ENCODE measurements at regions not wholly inside any gene's neighbourhood (a gene's known extent, or its start where the extent isn't known, plus 50 kb on each side); places are given as distances from the start of the nearest gene placed in this dataset.

GRCh38 chr2:199085261-199085660 is 372.5 kb downstream of the SATB2 start:
- TF ChIP-seq CTCF (IDR thresholded peaks at IDR 0.05; ENCODE audit: low read depth, low read length) (no peak), EZH2phosphoT487 (IDR thresholded peaks at IDR 0.05; ENCODE audit: low read depth) (no peak)
- H3K36me3 ChIP-seq (replicated peaks; ENCODE audit: low read depth, low read length), result no peaks in the 10 kb centered on the region
- no peaks in the 10 kb centered on the region for H4K20me1 ChIP-seq (ENCODE audit: insufficient read depth, low read length)
- no peak overlapping the region for H3K9ac ChIP-seq (ENCODE audit: low read length)
- no peak overlapping the region for H3K4me3 ChIP-seq (ENCODE audit: low read length)
- H3K4me2 ChIP-seq (ENCODE audit: low read length), result no peak overlapping the region
- no peaks in the 10 kb centered on the region for H3K27me3 ChIP-seq (ENCODE audit: low read depth, low read length)
- H3K79me2 ChIP-seq (ENCODE audit: low read length), result no peaks in the 10 kb centered on the region
- H3K9me3 ChIP-seq (ENCODE audit: insufficient read depth, low read length), result no peaks in the 10 kb centered on the region
- no peak overlapping the region for H3K27ac ChIP-seq (ENCODE audit: low read length)
- H2AFZ ChIP-seq (ENCODE audit: low read depth, low read length), result no peak overlapping the region
- no peaks in the 10 kb centered on the region for H3K4me1 ChIP-seq (ENCODE audit: low read length)

GRCh38 chr2:199070322-199070949 is 387.3 kb downstream of the SATB2 start:
- H3K4me1 ChIP-seq (ENCODE audit: low read length), result peaks cover 8% of the 10 kb centered on the region
- H3K79me2 ChIP-seq (ENCODE audit: low read length), result no peaks in the 10 kb centered on the region
- H3K4me2 ChIP-seq (ENCODE audit: low read length), result no peak overlapping the region
- H3K9me3 ChIP-seq (ENCODE audit: insufficient read depth, low read length), result no peaks in the 10 kb centered on the region
- H3K9ac ChIP-seq (ENCODE audit: low read length), result no peak overlapping the region
- H3K27ac ChIP-seq (ENCODE audit: low read length), result no peak overlapping the region
- no peak overlapping the region for H2AFZ ChIP-seq (ENCODE audit: low read depth, low read length)
- no peaks in the 10 kb centered on the region for H4K20me1 ChIP-seq (ENCODE audit: insufficient read depth, low read length)
- no peaks in the 10 kb centered on the region for H3K27me3 ChIP-seq (ENCODE audit: low read depth, low read length)
- no peaks in the 10 kb centered on the region for H3K36me3 ChIP-seq (replicated peaks; ENCODE audit: low read depth, low read length)
- H3K4me3 ChIP-seq (ENCODE audit: low read length), result no peak overlapping the region
- TF ChIP-seq EZH2phosphoT487 (IDR thresholded peaks at IDR 0.05; ENCODE audit: low read depth) (no peak), CTCF (IDR thresholded peaks at IDR 0.05; ENCODE audit: low read depth, low read length) (no peak)

GRCh38 chr2:199064201-199064600 is 393.5 kb downstream of the SATB2 start:
- TF ChIP-seq EZH2phosphoT487 (IDR thresholded peaks at IDR 0.05; ENCODE audit: low read depth) (no peak), CTCF (IDR thresholded peaks at IDR 0.05; ENCODE audit: low read depth, low read length) (no peak)
- Histone ChIP-seq H2AFZ (ENCODE audit: low read depth, low read length) (no peak overlapping the region), H4K20me1 (ENCODE audit: insufficient read depth, low read length) (no peaks in the 10 kb centered on the region), H3K27me3 (ENCODE audit: low read depth, low read length) (no peaks in the 10 kb centered on the region), H3K4me3 (ENCODE audit: low read length) (no peak overlapping the region), H3K9ac (ENCODE audit: low read length) (no peak overlapping the region), H3K36me3 (replicated peaks; ENCODE audit: low read depth, low read length) (no peaks in the 10 kb centered on the region), H3K4me1 (ENCODE audit: low read length) (no peaks in the 10 kb centered on the region), H3K4me2 (ENCODE audit: low read length) (no peak overlapping the region), H3K27ac (ENCODE audit: low read length) (no peak overlapping the region), H3K9me3 (ENCODE audit: insufficient read depth, low read length) (no peaks in the 10 kb centered on the region), H3K79me2 (ENCODE audit: low read length) (no peaks in the 10 kb centered on the region)

GRCh38 chr2:199057936-199058335 is 399.8 kb downstream of the SATB2 start:
- Histone ChIP-seq H3K27ac (ENCODE audit: low read length) (no peak overlapping the region), H4K20me1 (ENCODE audit: insufficient read depth, low read length) (no peaks in the 10 kb centered on the region), H3K36me3 (replicated peaks; ENCODE audit: low read depth, low read length) (no peaks in the 10 kb centered on the region), H3K9ac (ENCODE audit: low read length) (no peak overlapping the region), H2AFZ (ENCODE audit: low read depth, low read length) (no peak overlapping the region), H3K79me2 (ENCODE audit: low read length) (no peaks in the 10 kb centered on the region), H3K4me1 (ENCODE audit: low read length) (no peaks in the 10 kb centered on the region), H3K9me3 (ENCODE audit: insufficient read depth, low read length) (no peaks in the 10 kb centered on the region), H3K4me3 (ENCODE audit: low read length) (no peak overlapping the region), H3K4me2 (ENCODE audit: low read length) (no peak overlapping the region), H3K27me3 (ENCODE audit: low read depth, low read length) (no peaks in the 10 kb centered on the region)
- TF ChIP-seq EZH2phosphoT487 (IDR thresholded peaks at IDR 0.05; ENCODE audit: low read depth) (no peak), CTCF (IDR thresholded peaks at IDR 0.05; ENCODE audit: low read depth, low read length) (no peak)

Measured in OCI-LY3 (cell line).